HG02981 (cell line): ENCODE measurements at regions not wholly inside any gene's neighbourhood (a gene's known extent, or its start where the extent isn't known, plus 50 kb on each side); places are given as distances from the start of the nearest gene placed in this dataset.

ENCODE experiments used
- ATAC-seq: cut with Tn5 transposase; IDR thresholded peaks from one replicate; pipeline ENCODE4 v1.9.1; 2021; ENCODE audit warnings: mild to moderate bottlenecking, moderate library complexity; ENCODE audit not compliant: unreplicated experiment

GRCh38 chr2:16262526-16263178, 322.3 kb downstream of the MYCN start:
- no peak for ATAC-seq

- no peak for ATAC-seq
Observed at GRCh38 chr2:16261791-16262190, 321.4 kb downstream of the MYCN start.

DNA sequence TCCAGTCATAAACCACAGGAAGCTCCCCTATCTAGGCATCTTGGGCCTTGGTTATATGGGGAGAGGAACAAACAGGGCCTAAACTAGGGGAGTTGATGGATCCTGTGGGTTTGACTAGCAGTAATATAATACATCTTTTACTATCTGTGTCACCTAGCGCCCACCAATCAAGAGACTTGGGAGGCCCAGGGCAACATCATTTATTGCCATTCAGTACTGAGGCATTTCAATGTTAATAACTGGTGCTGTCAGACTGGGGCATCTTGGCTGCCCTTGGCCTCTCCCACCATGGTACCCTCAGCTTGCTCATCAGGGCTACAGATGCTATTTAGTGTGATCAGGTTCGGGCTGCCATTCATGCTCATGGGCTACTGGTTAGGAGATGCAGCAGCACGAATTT, 320.7 kb downstream of the MYCN start:
- ATAC-seq: no peak

GRCh38 chr2:16260041-16260830, 319.9 kb downstream of the MYCN start:
- no peak for ATAC-seq

DNA sequence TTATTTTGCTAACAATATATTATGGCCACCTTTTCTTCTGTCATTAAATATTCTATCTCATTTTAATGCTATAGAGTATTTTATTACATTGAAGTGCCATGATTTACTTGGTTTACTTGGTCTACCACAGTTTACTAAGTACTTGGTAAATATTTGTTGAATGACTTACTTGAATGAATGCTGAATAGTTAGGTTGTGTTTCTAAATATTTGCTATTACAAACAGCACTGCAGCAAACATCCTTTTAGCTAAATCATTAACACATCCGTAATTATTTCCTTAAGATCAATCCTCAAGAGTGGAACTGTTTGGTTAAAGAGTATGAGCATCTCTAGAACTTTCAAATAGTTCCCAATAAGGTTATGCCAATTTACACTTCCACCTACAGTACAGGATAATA, 318.7 kb downstream of the MYCN start:
- ATAC-seq: no peak

- ATAC-seq: no peak
Observed at GRCh38 chr2:16258350-16258749, 318.0 kb downstream of the MYCN start.

GRCh38 chr2:16257322-16258028, 317.1 kb downstream of the MYCN start:
- ATAC-seq: no peak

DNA sequence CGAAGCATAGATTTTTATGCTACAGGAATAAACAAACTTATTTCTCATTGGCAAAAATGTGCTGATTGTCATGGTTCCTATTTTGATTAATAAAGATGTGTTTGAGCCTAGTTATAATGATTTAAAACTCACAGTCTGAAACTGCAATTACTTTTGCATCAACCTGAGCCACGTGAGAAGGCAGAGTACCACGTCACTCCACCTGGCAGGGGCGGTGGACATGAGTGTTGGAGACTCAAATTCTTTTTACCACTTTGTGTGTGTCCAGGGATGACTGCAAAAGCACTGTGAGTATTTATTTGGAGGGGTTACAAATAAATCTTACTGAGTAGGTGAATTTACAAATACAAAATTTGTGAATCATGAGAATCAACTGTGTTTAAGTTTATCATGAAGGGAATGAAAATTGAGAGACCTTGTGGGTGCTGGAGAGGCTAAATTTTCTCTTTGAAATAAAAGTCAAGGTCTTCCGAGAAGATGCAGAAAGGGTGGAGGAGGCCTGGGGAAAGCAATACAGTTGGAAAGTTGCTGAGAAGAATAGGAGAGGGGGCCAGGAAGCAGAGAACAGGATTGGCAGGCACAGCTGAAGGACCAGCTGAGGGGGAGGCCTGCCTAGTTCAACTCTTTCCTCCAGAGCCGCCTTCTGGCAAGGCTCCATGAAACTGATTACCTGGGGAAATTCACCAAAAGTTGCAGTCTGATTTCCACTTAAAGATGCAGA, 316.4 kb downstream of the MYCN start:
- ATAC-seq: no peak

GRCh38 chr2:16255120-16255519, 314.8 kb downstream of the MYCN start:
- ATAC-seq: no peak

DNA sequence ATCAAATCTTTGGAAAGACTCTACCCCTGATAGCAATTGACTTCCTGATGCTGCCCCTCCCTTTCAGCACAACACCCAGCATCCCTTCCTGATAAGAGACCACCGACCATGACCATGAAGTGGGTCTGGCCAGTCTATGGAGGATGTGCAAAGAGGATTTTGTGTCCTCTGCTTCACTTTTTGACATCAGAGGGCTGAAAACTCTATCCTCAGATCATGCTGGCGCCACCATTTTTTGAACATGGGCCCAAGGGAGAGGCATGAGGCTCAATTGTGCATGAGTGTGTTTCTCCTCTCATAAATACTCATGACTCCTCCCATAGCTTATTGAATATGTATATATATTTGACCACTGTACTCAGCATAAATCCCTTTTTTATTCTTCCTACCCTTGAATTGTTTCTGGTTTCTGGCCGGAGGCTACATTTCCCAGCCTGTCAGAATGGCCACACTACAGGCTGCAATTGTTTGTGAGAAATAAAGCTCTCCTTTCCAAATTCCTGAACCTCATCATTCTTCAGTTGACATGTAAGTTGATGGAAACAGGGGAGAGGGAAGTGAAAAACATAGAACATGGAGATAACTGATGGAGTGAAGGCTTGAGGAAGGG, 314.1 kb downstream of the MYCN start:
- ATAC-seq: no peak

DNA sequence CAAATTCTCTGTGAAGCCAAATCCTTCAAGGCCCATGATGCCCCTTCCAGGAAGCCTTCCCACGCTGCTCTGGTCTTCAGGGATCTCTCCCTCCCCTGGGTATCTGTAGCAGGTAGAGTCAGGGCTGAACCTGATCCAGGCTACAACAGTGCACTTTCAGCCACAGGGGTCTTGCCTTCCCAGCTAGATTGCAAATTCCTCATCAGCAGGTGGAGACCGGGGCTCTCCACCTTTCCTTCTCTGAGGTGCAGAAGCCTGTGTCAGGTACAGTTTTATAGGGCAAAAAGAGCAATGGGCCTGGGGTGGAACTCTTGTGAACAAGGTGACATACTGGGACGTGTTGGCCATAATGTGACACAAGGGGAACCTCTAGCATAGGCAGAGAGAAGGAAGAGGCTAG, 312.9 kb downstream of the MYCN start:
- no peak for ATAC-seq

GRCh38 chr2:16252891-16253290, 312.5 kb downstream of the MYCN start:
- no peak for ATAC-seq

DNA sequence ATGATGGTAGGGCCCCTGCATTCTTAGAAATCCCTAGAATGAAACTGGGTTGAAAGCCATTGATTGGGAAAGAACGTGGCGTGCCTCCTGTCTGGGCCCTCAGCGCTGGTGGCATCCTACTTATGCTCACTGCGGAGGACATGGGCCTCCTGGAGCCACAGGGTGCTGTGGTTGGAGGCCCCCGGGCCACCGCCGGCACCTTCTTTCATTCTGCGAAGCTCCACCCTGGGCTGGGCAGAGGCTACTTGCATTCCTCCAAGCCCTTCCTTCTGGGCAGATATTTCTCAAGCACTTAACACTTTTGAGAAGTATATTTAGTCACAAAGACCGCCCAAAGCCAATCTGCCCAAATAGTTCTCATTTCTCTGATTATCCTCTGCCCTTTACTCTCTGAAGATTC, 311.9 kb downstream of the MYCN start:
- ATAC-seq: no peak

DNA sequence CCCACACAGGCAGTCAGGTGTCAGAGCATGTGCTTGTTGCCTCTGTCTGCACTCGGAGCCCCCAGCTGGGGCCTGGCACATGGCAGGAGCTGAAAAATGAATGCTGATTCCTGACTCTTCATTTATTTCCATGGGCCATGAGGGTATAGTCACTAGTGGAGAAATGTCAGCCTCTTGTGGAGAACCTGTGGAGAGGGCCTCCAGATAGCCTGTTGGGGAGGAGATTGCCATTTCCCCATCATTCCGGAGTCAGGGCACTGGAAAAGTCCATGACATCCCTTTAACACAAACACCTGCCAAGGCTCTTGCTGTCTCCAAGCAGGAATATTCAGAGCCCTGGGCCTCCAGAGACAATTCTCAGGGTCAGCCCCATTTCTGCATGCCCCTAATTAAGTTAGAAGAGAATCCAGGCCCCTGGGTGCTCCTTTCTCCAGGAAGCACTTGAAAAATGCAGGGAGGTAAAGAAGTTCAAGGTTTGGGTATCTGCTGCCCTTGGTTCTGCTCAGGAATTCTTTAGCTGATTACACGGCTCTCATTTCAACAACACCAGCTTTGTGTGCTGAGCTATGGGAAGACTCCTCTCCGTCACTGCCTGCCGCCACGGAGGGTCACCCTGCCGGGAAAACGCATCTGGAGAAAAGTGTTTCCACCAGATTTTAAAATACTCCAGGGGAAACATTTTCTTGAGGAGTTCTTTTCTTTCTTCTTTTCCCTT, 311.3 kb downstream of the MYCN start:
- no peak for ATAC-seq

DNA sequence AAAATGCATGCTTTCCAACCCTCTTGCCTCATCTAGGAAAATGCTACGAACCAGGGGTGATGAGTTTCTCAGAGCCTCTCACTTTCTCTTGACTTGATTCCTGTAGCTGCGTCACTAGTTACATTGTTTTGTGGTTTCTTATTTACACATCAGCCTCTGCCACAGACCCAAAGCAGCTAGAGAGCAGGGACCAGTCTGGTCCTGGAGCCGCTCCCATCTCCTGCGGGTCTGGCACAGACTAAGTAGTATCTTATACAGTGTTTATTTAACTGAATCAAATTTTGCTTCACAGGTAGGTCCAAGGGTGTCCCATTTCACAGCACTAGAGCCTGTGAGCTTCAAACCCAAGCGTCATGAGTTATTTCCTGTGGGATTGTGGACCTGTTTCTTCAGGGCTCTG, 310.5 kb downstream of the MYCN start:
- no peak for ATAC-seq

GRCh38 chr2:16250466-16250865, 310.1 kb downstream of the MYCN start:
- no peak for ATAC-seq

- ATAC-seq: no peak
Observed at GRCh38 chr2:16250056-16250425, 309.7 kb downstream of the MYCN start.

GRCh38 chr2:16249246-16250055, 309.1 kb downstream of the MYCN start:
- ATAC-seq: no peak

GRCh38 chr2:16248571-16249105, 308.3 kb downstream of the MYCN start:
- no peak for ATAC-seq
